Motor neuron (in vitro differentiated cells): ENCODE measurements at regions not wholly inside any gene's neighbourhood (a gene's known extent, or its start where the extent isn't known, plus 50 kb on each side); places are given as distances from the start of the nearest gene placed in this dataset.

Experiments used
- ATAC-seq, 8 experiments: fragments of 200-7000 bp; cut with Tn5 transposase; replicated peaks in 6 of 8; 2 replicates each; pipeline ENCODE4 v1.8.0; 2021; ENCODE audit warnings: mild to moderate bottlenecking in 8 of 8, moderate library complexity in 8 of 8
- H3K27ac ChIP-seq, 2 donors: fragments of 250-450 bp; sonication (Bioruptor Pico); 2 replicates each; pipeline ENCODE4 v1.9.0; 2021; ENCODE audit warnings: antibody characterized with exemption in 2 of 2, mild to moderate bottlenecking in 2 of 2, moderate library complexity in 1 of 2
- H3K4me1 ChIP-seq, 2 donors: fragments of 250-450 bp; sonication (Bioruptor Pico); replicated peaks in 1 of 2; 2 replicates each; pipeline ENCODE4 v1.6.1; 2021; ENCODE audit warnings: antibody characterized with exemption in 2 of 2, mild to moderate bottlenecking in 2 of 2, moderate library complexity in 1 of 2
- H3K4me3 ChIP-seq, 5 donors: fragments of 250-450 bp; sonication (Bioruptor Pico); 2 replicates each; pipeline ENCODE4 v1.9.0; 2021; ENCODE audit warnings: antibody characterized with exemption in 5 of 5, mild to moderate bottlenecking in 5 of 5, moderate library complexity in 4 of 5
- WGBS, 10 experiments: fragments of 450-650 bp; shearing (Covaris generic); methylation state at CpG; one replicate each; pipeline ENCODE4 v1.0.0; 2022; 5-methylcytosine and 5-hydroxymethylcytosine counted together
- in situ Hi-C, 9 experiments: fragments of 400-800 bp; cut with MboI; loops; one replicate each; pipeline ENCODE4 v1.15.0; 2021; ENCODE audit warnings: low sequenced_read_pairs in 9 of 9, low pct_unique_long_range_greater_than_20kb in 2 of 9; ENCODE audit not compliant: unreplicated experiment in 9 of 9

DNA sequence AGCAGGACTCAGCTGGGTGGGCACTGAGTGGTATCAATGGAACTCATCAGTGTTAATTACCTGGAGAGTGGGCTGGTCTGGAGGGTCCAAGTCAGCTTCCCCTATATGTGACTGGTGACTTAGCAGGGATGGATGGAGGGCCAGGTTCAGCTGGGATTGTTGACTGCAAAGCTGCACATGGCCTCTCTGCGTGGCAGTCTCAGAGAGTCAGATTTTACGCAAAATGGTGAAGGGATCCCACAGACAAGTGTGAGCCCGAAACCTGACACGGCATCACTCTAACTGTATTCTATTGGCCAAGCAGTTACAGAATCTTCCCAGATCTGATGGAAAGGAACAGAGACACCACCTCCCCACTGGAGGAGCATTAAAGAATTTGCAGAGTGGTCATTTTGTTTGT lies 716.0 kb upstream of the TBX3 start:
- no peak for ATAC-seq
- Histone ChIP-seq H3K4me3 (no peak overlapping the region), H3K27ac (no peak overlapping the region), H3K4me1 (no peaks in the 10 kb centered on the region)
- WGBS, 10 experiments = 39 to 100% (median 88%) methylated on average over 2 to 4 of the region's 4 CpGs; no CpG with 5 or more reads in 4 of the 10 experiments
- in situ Hi-C loops = no loop called here

GRCh38 chr12:115398311-115398781 lies 714.4 kb upstream of the TBX3 start:
- in situ Hi-C loops = no loop called here
- no peak overlapping the region for H3K27ac ChIP-seq
- no peaks in the 10 kb centered on the region for H3K4me1 ChIP-seq
- ATAC-seq = peak in 1 of 8 experiments; percentile 49
- no peak overlapping the region for H3K4me3 ChIP-seq
- 60 to 100% (median 73%) methylated on average over 1 to 3 of the region's 4 CpGs; no CpG with 5 or more reads in 5 of the 10 experiments for WGBS, 10 experiments

GRCh38 chr12:115396567-115396966 lies 712.6 kb upstream of the TBX3 start:
- Histone ChIP-seq H3K4me3 (no peak overlapping the region), H3K4me1 (no peaks in the 10 kb centered on the region), H3K27ac (no peak overlapping the region)
- ATAC-seq = no peak
- in situ Hi-C loops = no loop called here

GRCh38 chr12:115394496-115395220 lies 710.7 kb upstream of the TBX3 start:
- H3K27ac ChIP-seq = no peak overlapping the region
- in situ Hi-C loops = no loop called here
- peak in 4 of 8 experiments; percentile 28 to 75 (median 62) for ATAC-seq
- H3K4me3 ChIP-seq = no peak overlapping the region
- 0 to 96% (median 60%) methylated on average over 1 to 5 of the region's 5 CpGs; no CpG with 5 or more reads in 1 of the 10 experiments for WGBS, 10 experiments
- H3K4me1 ChIP-seq = no peaks in the 10 kb centered on the region

GRCh38 chr12:115388139-115388538 lies 704.2 kb upstream of the TBX3 start:
- 27 to 100% (median 65%) methylated on average over 1 to 4 of the region's 6 CpGs; no CpG with 5 or more reads in 5 of the 10 experiments for WGBS, 10 experiments
- ATAC-seq = no peak
- Histone ChIP-seq H3K27ac (no peak overlapping the region), H3K4me1 (peaks cover 4 to 13% of the 10 kb centered on the region in 2 donors), H3K4me3 (no peak overlapping the region)
- in situ Hi-C loops = no loop called here

DNA sequence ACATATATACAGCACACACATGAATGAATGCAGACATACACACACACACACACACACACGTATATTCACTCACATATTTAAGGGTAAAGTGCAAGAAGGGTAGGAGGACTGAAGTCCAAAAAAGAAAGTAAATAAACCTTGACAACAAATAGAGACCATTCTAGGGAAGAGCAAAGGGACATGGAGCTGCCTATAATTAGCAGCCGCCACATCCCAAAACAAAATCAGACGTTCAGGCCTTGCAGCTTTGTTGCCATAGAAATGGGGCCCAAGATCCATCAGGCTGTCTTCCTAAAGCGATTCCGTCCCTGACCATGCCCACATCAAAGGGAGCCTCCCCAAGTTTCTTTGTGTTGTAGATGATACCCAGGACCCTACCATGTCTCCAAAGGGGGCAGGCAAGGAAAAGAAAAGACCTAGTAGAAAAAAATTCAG lies 703.5 kb upstream of the TBX3 start:
- 10 to 89% (median 70%) methylated on average over 3 to 5 of the region's 5 CpGs; no CpG with 5 or more reads in 3 of the 10 experiments for WGBS, 10 experiments
- Histone ChIP-seq H3K4me1 (peaks cover 4 to 13% of the 10 kb centered on the region in 2 donors), H3K27ac (no peak overlapping the region), H3K4me3 (no peak overlapping the region)
- in situ Hi-C loops = no loop called here
- ATAC-seq = no peak

DNA sequence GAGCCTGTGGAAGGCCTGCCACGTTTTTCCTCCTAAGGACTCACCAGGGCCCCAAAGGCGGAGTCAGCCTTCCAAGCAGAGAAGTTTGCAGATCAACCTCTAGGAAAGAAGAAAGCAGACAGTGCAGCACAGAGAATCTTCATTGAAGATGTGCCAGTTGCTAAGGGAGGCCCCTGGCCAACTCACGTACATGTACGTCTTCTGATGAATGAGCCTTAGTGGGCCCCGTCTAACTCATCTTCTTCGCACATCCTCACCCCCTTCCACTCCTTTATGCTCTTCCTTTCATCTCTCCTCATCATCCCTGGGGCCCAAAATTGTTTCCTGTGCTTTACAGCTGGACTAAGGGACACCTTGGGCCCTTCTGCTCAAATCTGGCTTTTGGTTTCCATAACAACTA lies 703.0 kb upstream of the TBX3 start:
- 20 to 100% (median 62%) methylated on average over 1 to 6 of the region's 6 CpGs; no CpG with 5 or more reads in 5 of the 10 experiments for WGBS, 10 experiments

GRCh38 chr12:115385141-115385540 lies 701.2 kb upstream of the TBX3 start:
- ATAC-seq = no peak
- 76 to 100% (median 92%) methylated on average over 1 to 4 of the region's 4 CpGs; no CpG with 5 or more reads in 2 of the 10 experiments for WGBS, 10 experiments
- Histone ChIP-seq H3K4me1 (peaks cover 8 to 13% of the 10 kb centered on the region in 2 donors), H3K27ac (no peak overlapping the region), H3K4me3 (no peak overlapping the region)
- in situ Hi-C loops = no loop called here

More for the DNA sequence above, 703.0 kb upstream of the TBX3 start:
- in situ Hi-C loops = no loop called here
- no peak for ATAC-seq
- Histone ChIP-seq H3K4me1 (peaks cover 4 to 13% of the 10 kb centered on the region in 2 donors), H3K4me3 (no peak overlapping the region), H3K27ac (no peak overlapping the region)

DNA sequence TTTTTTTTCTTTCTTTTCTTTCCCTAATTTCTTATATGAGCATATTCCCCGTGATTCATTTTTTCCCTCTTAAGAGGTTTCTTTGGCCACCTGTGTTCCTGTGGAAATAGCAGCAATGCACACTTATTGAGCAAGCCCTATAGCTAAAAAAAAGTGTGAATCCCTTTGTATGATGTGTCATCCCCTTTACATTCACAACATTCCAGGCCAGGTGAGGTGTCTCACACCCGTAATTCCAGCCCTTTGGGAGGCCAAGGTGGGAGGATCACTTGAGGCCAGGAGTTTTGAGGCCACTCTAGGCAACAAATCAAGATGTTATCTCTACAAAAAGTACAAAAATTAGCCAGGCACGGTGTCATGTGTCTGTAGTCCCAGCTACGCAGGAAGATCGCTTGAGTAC lies 700.4 kb upstream of the TBX3 start:
- no peak for ATAC-seq
- no peak overlapping the region for H3K27ac ChIP-seq
- peaks cover 11 to 18% of the 10 kb centered on the region in 2 donors for H3K4me1 ChIP-seq
- in situ Hi-C loops = no loop called here
- H3K4me3 ChIP-seq = no peak overlapping the region
- WGBS, 10 experiments = 70 to 100% (median 94%) methylated on average over 1 to 5 of the region's 5 CpGs; no CpG with 5 or more reads in 1 of the 10 experiments

GRCh38 chr12:115383668-115384067 lies 699.7 kb upstream of the TBX3 start:
- no peak overlapping the region for H3K4me3 ChIP-seq
- in situ Hi-C loops = no loop called here
- no peak overlapping the region for H3K27ac ChIP-seq
- 25 to 100% (median 87%) methylated on average over 1 to 6 of the region's 7 CpGs; no CpG with 5 or more reads in 2 of the 10 experiments for WGBS, 10 experiments
- no peak for ATAC-seq
- H3K4me1 ChIP-seq = peaks cover 11 to 18% of the 10 kb centered on the region in 2 donors

GRCh38 chr12:115382681-115383080 lies 698.7 kb upstream of the TBX3 start:
- no peak overlapping the region for H3K27ac ChIP-seq
- no peak for ATAC-seq
- peaks cover 10 to 14% of the 10 kb centered on the region in 2 donors for H3K4me1 ChIP-seq
- in situ Hi-C loops = no loop called here
- no peak overlapping the region for H3K4me3 ChIP-seq
- WGBS, 10 experiments = 50 to 100% (median 83%) methylated on average over 1 to 5 of the region's 5 CpGs; no CpG with 5 or more reads in 1 of the 10 experiments

GRCh38 chr12:115380546-115381120 lies 696.7 kb upstream of the TBX3 start:
- H3K4me1 ChIP-seq = peaks cover 5 to 6% of the 10 kb centered on the region in 2 donors
- 33 to 100% (median 68%) methylated on average over 1 to 5 of the region's 9 CpGs; no CpG with 5 or more reads in 3 of the 10 experiments for WGBS, 10 experiments
- ATAC-seq = no peak
- in situ Hi-C loops = no loop called here
- H3K4me3 ChIP-seq = no peak overlapping the region
- H3K27ac ChIP-seq = no peak overlapping the region

DNA sequence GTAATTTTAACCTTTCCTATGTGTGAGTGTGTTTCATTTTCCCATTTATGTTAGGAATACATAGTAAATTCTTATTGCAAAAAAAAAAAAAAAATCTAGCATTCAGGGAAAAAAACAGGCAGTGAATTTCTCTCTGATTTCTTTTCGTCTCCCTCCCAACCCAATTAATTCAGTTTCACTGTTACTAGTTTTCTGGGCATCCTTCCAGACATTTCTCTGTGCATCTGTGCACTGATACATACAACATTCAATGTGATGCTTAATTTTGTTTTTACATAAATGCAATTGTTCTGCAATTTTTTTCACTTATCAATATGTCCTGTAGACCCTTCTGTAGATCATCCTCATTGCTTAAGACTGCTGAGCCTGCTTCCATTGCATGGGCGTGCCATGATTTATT lies 694.3 kb upstream of the TBX3 start:
- Histone ChIP-seq H3K27ac (no peak overlapping the region), H3K4me1 (peaks cover 5 to 6% of the 10 kb centered on the region in 2 donors), H3K4me3 (no peak overlapping the region)
- ATAC-seq = no peak
- in situ Hi-C loops = no loop called here
- 8 to 100% (median 75%) methylated on average over 1 to 2 of the region's 2 CpGs for WGBS, 10 experiments
